GM12878 (cell line): ENCODE measurements at regions not wholly inside any gene's neighbourhood (a gene's known extent, or its start where the extent isn't known, plus 50 kb on each side); places are given as distances from the start of the nearest gene placed in this dataset.

Experiments
- ATAC-seq: fragments of 200-7000 bp; cut with Tn5 transposase; 3 replicates; pipeline ENCODE4 v1.9.1; 2020; ENCODE audit warnings: mild to moderate bottlenecking, moderate library complexity
- BruUV-seq: library from RNA; stranded (reverse); fragments of 400-500 nt; replicated peaks from 2 replicates; lab custom pipeline; 2021; lab: Mats Ljungman, UMichigan
- CTCF ChIA-PET: fragments of 300-600 bp; sonication (Branson Sonifier 250); formaldehyde crosslinking; extraction: SDS; loops from one replicate; lab custom pipeline; 2021; ENCODE audit warnings: inconsistent platforms; lab: Yijun Ruan, JAX
- POLR2A ChIA-PET: fragments of 350-600 bp; formaldehyde crosslinking; extraction: SDS; loops from one replicate; lab custom pipeline; 2021; ENCODE audit warnings: inconsistent platforms; lab: Charles Lee
- RAD21 ChIA-PET: fragments of 300-600 bp; sonication (Branson Sonifier 250); formaldehyde crosslinking; loops from one replicate; lab custom pipeline; 2023; ENCODE audit warnings: antibody characterized with exemption; ENCODE audit not compliant: unreplicated experiment; lab: Charles Lee
- SMC1A ChIA-PET: fragments of 300-600 bp; sonication (Branson Sonifier 250); formaldehyde crosslinking; loops from one replicate; lab custom pipeline; 2023; ENCODE audit not compliant: unreplicated experiment, uncharacterized antibody; lab: Charles Lee
- DNase-seq: peaks from one replicate; pipeline ENCODE4 v3.0.0-alpha.2; 2011; ENCODE audit warnings: low read depth, low spot score
- FAIRE-seq: peaks from 3 replicates; lab custom pipeline; 2011; peaks lifted over from hg19 to GRCh38; lab: Jason Lieb, UNC
- H2AFZ ChIP-seq: 2 replicates; pipeline ENCODE4 v1.6.0; 2011; ENCODE audit warnings: low read depth, low read length, control low read depth; ENCODE audit not compliant: control insufficient read depth
- H3K27ac ChIP-seq: 2 replicates; pipeline ENCODE4 v1.5.1; 2011; ENCODE audit warnings: control low read depth; ENCODE audit not compliant: control insufficient read depth, insufficient read depth
- H3K27me3 ChIP-seq, 2 experiments: replicated peaks in 1 of 2; 2 replicates each; pipeline versions ENCODE4 v1.6.0 to v1.6.1; 2011; ENCODE audit warnings: low read length in 1 of 2; ENCODE audit not compliant: control insufficient read depth in 2 of 2, insufficient read depth in 2 of 2
- H3K36me3 ChIP-seq, 2 experiments: 2 replicates each; pipeline ENCODE4 v1.5.1; 2011; ENCODE audit warnings: low read length in 1 of 2; ENCODE audit not compliant: control insufficient read depth in 2 of 2, insufficient read depth in 2 of 2
- H3K4me1 ChIP-seq: 2 replicates; pipeline ENCODE4 v1.6.1; 2011; ENCODE audit warnings: mild to moderate bottlenecking, low read length, moderate library complexity, mixed read lengths; ENCODE audit not compliant: control insufficient read depth, insufficient read depth
- H3K4me2 ChIP-seq: 2 replicates; pipeline ENCODE4 v1.6.0; 2011; ENCODE audit warnings: control low read depth; ENCODE audit not compliant: control insufficient read depth, insufficient read depth
- H3K4me3 ChIP-seq: fragments of 200-600 bp; sonication (generic); 2 replicates; pipeline ENCODE4 v1.5.1; 2016
- H3K79me2 ChIP-seq: 2 replicates; pipeline ENCODE4 v1.6.0; 2011; ENCODE audit warnings: low read length; ENCODE audit not compliant: control insufficient read depth, insufficient read depth
- H3K9ac ChIP-seq: 2 replicates; pipeline ENCODE4 v1.8.0; 2011; ENCODE audit warnings: low read length, control low read depth, mixed read lengths; ENCODE audit not compliant: control insufficient read depth, insufficient read depth
- H3K9me3 ChIP-seq: replicated peaks from 3 replicates; pipeline ENCODE4 v1.5.1; 2011; ENCODE audit warnings: mild to moderate bottlenecking, low read length; ENCODE audit not compliant: control insufficient read depth, insufficient read depth
- H4K20me1 ChIP-seq: 2 replicates; pipeline ENCODE4 v1.6.0; 2011; ENCODE audit not compliant: control insufficient read depth, insufficient read depth
- DPF2 ChIP-seq: fragments of 450-650 bp; IDR thresholded peaks from 2 replicates; pipeline ENCODE4 v1.6.1; 2017; ENCODE audit warnings: mild to moderate bottlenecking
- EP300 ChIP-seq, 2 experiments: fragments of 150-350 bp in 1 of 2; IDR thresholded peaks; 2 replicates each; pipeline ENCODE4 v1.6.1; 2011 to 2012; ENCODE audit warnings: low read depth in 2 of 2, low read length in 2 of 2, borderline replicate concordance in 1 of 2, improper control_type of control experiment in 1 of 2, inconsistent platforms in 1 of 2; ENCODE audit not compliant: control insufficient read depth in 1 of 2
- FOXK2 ChIP-seq: fragments of 450-650 bp; IDR thresholded peaks from 2 replicates; pipeline ENCODE4 v1.6.1; 2017; ENCODE audit warnings: mild to moderate bottlenecking, moderate library complexity
- HDGF ChIP-seq: fragments of 450-650 bp; IDR thresholded peaks from 2 replicates; pipeline ENCODE4 v1.6.1; 2016; ENCODE audit warnings: antibody characterized with exemption
- IRF4 ChIP-seq: IDR thresholded peaks from 2 replicates; pipeline ENCODE4 v1.6.1; 2011; ENCODE audit warnings: low read depth, low read length
- LARP7 ChIP-seq: fragments of 450-650 bp; IDR thresholded peaks from 2 replicates; pipeline ENCODE4 v1.6.1; 2017; ENCODE audit warnings: mild to moderate bottlenecking
- MEF2B ChIP-seq: fragments of 450-650 bp; IDR thresholded peaks from 2 replicates; pipeline ENCODE4 v1.6.1; 2018; ENCODE audit warnings: mild to moderate bottlenecking, moderate library complexity; ENCODE audit not compliant: partially characterized antibody, poor library complexity, severe bottlenecking
- NBN ChIP-seq: fragments of 450-650 bp; IDR thresholded peaks from 2 replicates; pipeline ENCODE4 v1.6.1; 2016
- NFXL1 ChIP-seq: fragments of 450-650 bp; IDR thresholded peaks from 2 replicates; pipeline ENCODE4 v1.6.1; 2017; ENCODE audit warnings: antibody characterized with exemption, mild to moderate bottlenecking, borderline replicate concordance
- NR2F1 ChIP-seq: fragments of 450-650 bp; conservative IDR thresholded peaks from 2 replicates; pipeline ENCODE4 v1.6.1; 2017; ENCODE audit warnings: mild to moderate bottlenecking
- NRF1 ChIP-seq: conservative IDR thresholded peaks from 2 replicates; pipeline ENCODE4 v1.6.1; 2011; ENCODE audit warnings: mild to moderate bottlenecking, low read depth, low read length, improper control_type of control experiment
- PKNOX1 ChIP-seq: fragments of 450-650 bp; IDR thresholded peaks from 2 replicates; pipeline ENCODE4 v1.6.1; 2016; ENCODE audit warnings: mild to moderate bottlenecking
- POU2F2 ChIP-seq: IDR thresholded peaks from 3 replicates; pipeline ENCODE4 v1.6.1; 2011; ENCODE audit warnings: low read depth, mild to moderate bottlenecking, low read length, borderline replicate concordance
- SMARCA5 ChIP-seq: fragments of 450-650 bp; IDR thresholded peaks from 2 replicates; pipeline ENCODE4 v1.6.1; 2017; ENCODE audit warnings: mild to moderate bottlenecking
- TARDBP ChIP-seq: IDR thresholded peaks from 2 replicates; pipeline ENCODE4 v1.6.1; 2016; ENCODE audit warnings: borderline replicate concordance
- YY1 ChIP-seq: IDR thresholded peaks from 2 replicates; pipeline ENCODE4 v1.6.1; 2011; ENCODE audit warnings: low read depth, mild to moderate bottlenecking, low read length
- ZNF217 ChIP-seq: fragments of 450-650 bp; IDR thresholded peaks from 2 replicates; pipeline ENCODE4 v1.6.1; 2017; ENCODE audit warnings: antibody characterized with exemption, mild to moderate bottlenecking
- ZNF687 ChIP-seq: fragments of 450-650 bp; IDR thresholded peaks from 2 replicates; pipeline ENCODE4 v1.6.1; 2017; ENCODE audit warnings: mild to moderate bottlenecking, moderate library complexity
- WGBS: methylation state at CpG from one replicate; pipeline ENCODE4 v1.1.6; 2016; ENCODE audit warnings: low lambda C conversion rate; ENCODE audit not compliant: insufficient replicate concordance, insufficient coverage; ENCODE audit errors: missing lambda C conversion rate; 5-methylcytosine and 5-hydroxymethylcytosine counted together
- in situ Hi-C: fragments of 300-500 bp; cut with MboI; formaldehyde crosslinking; loops from 9 replicates; pipeline ENCODE4 v1.14.3; 2018; ENCODE audit warnings: mixed read lengths
- intact Hi-C: fragments of 100-400 bp; cut with micrococcal nuclease; formaldehyde crosslinking; loops from one replicate; pipeline ENCODE4 v1.14.2; 2022; ENCODE audit not compliant: unreplicated experiment

GRCh38 chr2:8469709-8470493 is 212.0 kb upstream of the ID2 start (continued):
- TF ChIP-seq PKNOX1 (no peak), ZNF217 (no peak), TARDBP (no peak), NR2F1 (peak; percentile 93), POU2F2 (no peak; the same call in 2 of the 3 replicates), NRF1 (no peak), EP300 (IDR thresholded peaks at IDR 0.05; ENCODE audit: borderline replicate concordance in 1 of 2, control insufficient read depth in 1 of 2, low read depth in 2 of 2, low read length in 2 of 2) (peak; percentile 48 to 57; a peak in 2 of 4 replicates), MEF2B (peak; percentile 17), YY1 (no peak)

- ChIA-PET RAD21 (interaction anchor here (0.7 to 6.7 kb wide), 20 partner anchors 9 to 235 kb away, joined by 3 to 49 read pairs (median 6); partner anchors contain the start of gene ID2), POLR2A (interaction anchor here (1.0 to 4.8 kb wide), 11 partner anchors 10 to 83 kb away, joined by 3 to 28 read pairs (median 4); no protein-coding TSS in a partner anchor), SMC1A (interaction anchor here (0.6 to 9.8 kb wide), 21 partner anchors 9 to 746 kb away, joined by 3 to 145 read pairs (median 7); no protein-coding TSS in a partner anchor), CTCF (interaction anchor here (1.0 to 3.2 kb wide), 4 partner anchors 30 to 51 kb away, joined by 3 to 15 read pairs (median 4); no protein-coding TSS in a partner anchor)
- Histone ChIP-seq H4K20me1 (no peaks in the 10 kb centered on the region), H3K4me1 (peaks cover 59% of the 10 kb centered on the region), H2AFZ (no peak overlapping the region), H3K4me2 (peak overlapping the region; percentile 71), H3K9me3 (no peaks in the 10 kb centered on the region; the same call in 2 of the 3 replicates), H3K36me3 (no peaks in the 10 kb centered on the region; a peak in 1 of 4 replicates), H3K79me2 (no peaks in the 10 kb centered on the region), H3K9ac (no peak overlapping the region), H3K27me3 (no peaks in the 10 kb centered on the region), H3K4me3 (no peak overlapping the region), H3K27ac (peak overlapping the region; percentile 33)
- in situ Hi-C loops (no loop called here), intact Hi-C loops (no loop called here)
- ATAC-seq (peak; percentile 20), FAIRE-seq (no peak), DNase-seq (no peak)
- BruUV-seq = no TSS peak
- WGBS = 66% methylated on average over 7 of the region's 7 CpGs
- TF ChIP-seq NFXL1 (no peak), HDGF (0 out of 2 replicates have a peak, but pooled peaks have one; percentile 57), NBN (0 out of 2 replicates have a peak, but pooled peaks have one; percentile 23), SMARCA5 (peak; percentile 38; the same call in 1 of the 2 replicates), NR2F1 (no peak), ZNF687 (peak; percentile 91), DPF2 (0 out of 2 replicates have a peak, but pooled peaks have one; percentile 53), FOXK2 (no peak), IRF4 (no peak), LARP7 (no peak)
Measured at GRCh38 chr2:8472545-8473323, 209.1 kb upstream of the ID2 start.
